Mesenchymal stem cell (in vitro differentiated cells and primary cell): ENCODE measurements at regions not wholly inside any gene's neighbourhood (a gene's known extent, or its start where the extent isn't known, plus 50 kb on each side); places are given as distances from the start of the nearest gene placed in this dataset.

Experiments used
- DNase-seq: peaks from one replicate; pipeline ENCODE4 v3.0.0-alpha.2; 2013
- H2AFZ ChIP-seq: one replicate; pipeline ENCODE4 v1.6.1; 2013; ENCODE audit warnings: low read depth, mild to moderate bottlenecking, control low read depth, inconsistent platforms, low read length, moderate library complexity
- H2AK5ac ChIP-seq: 2 replicates; pipeline ENCODE4 v1.6.1; 2013; ENCODE audit warnings: low read length, moderate library complexity, mild to moderate bottlenecking, inconsistent platforms; ENCODE audit not compliant: severe bottlenecking
- H2BK120ac ChIP-seq: one replicate; pipeline ENCODE4 v1.6.1; 2013; ENCODE audit warnings: low read depth, mild to moderate bottlenecking, inconsistent platforms, low read length, moderate library complexity
- H2BK12ac ChIP-seq, 2 experiments: one replicate each; pipeline ENCODE4 v1.6.1; 2013; ENCODE audit warnings: inconsistent platforms in 2 of 2, low read length in 2 of 2, mild to moderate bottlenecking in 2 of 2, moderate library complexity in 2 of 2, control low read depth in 1 of 2
- H2BK15ac ChIP-seq: one replicate; pipeline ENCODE4 v1.6.1; 2013; ENCODE audit warnings: mild to moderate bottlenecking, low read depth, inconsistent platforms; ENCODE audit not compliant: poor library complexity, severe bottlenecking
- H2BK5ac ChIP-seq: 2 replicates; pipeline ENCODE4 v1.6.1; 2013; ENCODE audit warnings: low read depth, mild to moderate bottlenecking, low read length, control low read depth, inconsistent platforms; ENCODE audit not compliant: poor library complexity, severe bottlenecking
- H3K14ac ChIP-seq, 2 experiments: one replicate each; pipeline ENCODE4 v1.6.1; 2013; ENCODE audit warnings: inconsistent platforms in 2 of 2, low read length in 2 of 2, control low read depth in 1 of 2, mild to moderate bottlenecking in 1 of 2, moderate library complexity in 1 of 2
- H3K18ac ChIP-seq, 2 experiments: one replicate each; pipeline ENCODE4 v1.6.1; 2013; ENCODE audit warnings: inconsistent platforms in 2 of 2, low read length in 2 of 2, control low read depth in 1 of 2, low read depth in 1 of 2, mild to moderate bottlenecking in 1 of 2
- H3K23ac ChIP-seq, 2 experiments: one replicate each; pipeline ENCODE4 v1.6.1; 2013; ENCODE audit warnings: inconsistent platforms in 2 of 2, low read length in 2 of 2, mild to moderate bottlenecking in 2 of 2, moderate library complexity in 2 of 2, control low read depth in 1 of 2
- H3K27ac ChIP-seq: 2 replicates; pipeline ENCODE4 v1.5.1; 2013; ENCODE audit warnings: mild to moderate bottlenecking, moderate library complexity, low read length, control low read depth, inconsistent platforms; ENCODE audit not compliant: poor library complexity, severe bottlenecking
- H3K27me3 ChIP-seq, 2 experiments: 2 replicates each; pipeline versions ENCODE4 v1.6.1 to v1.7.0; 2013; ENCODE audit warnings: low read length in 2 of 2, mild to moderate bottlenecking in 2 of 2, moderate library complexity in 2 of 2, control low read depth in 1 of 2, inconsistent platforms in 1 of 2; ENCODE audit not compliant: control insufficient read depth in 1 of 2, insufficient read depth in 1 of 2
- H3K36me3 ChIP-seq, 2 experiments: 2 replicates each; pipeline versions ENCODE4 v1.6.1 to v1.7.0; 2013; ENCODE audit warnings: low read length in 2 of 2, control low read depth in 1 of 2, inconsistent platforms in 1 of 2, low read depth in 1 of 2, mild to moderate bottlenecking in 1 of 2; ENCODE audit not compliant: insufficient read depth in 2 of 2, control insufficient read depth in 1 of 2
- H3K4ac ChIP-seq, 2 experiments: one replicate each; pipeline ENCODE4 v1.6.1; 2013; ENCODE audit warnings: inconsistent platforms in 2 of 2, low read length in 2 of 2, mild to moderate bottlenecking in 2 of 2, moderate library complexity in 2 of 2, control low read depth in 1 of 2, low read depth in 1 of 2
- H3K4me1 ChIP-seq: 2 replicates; pipeline ENCODE4 v1.6.1; 2013; ENCODE audit warnings: low read depth, low read length, control low read depth; ENCODE audit not compliant: control insufficient read depth, insufficient read depth
- H3K4me2 ChIP-seq: 2 replicates; pipeline ENCODE4 v1.6.1; 2013; ENCODE audit warnings: low read length, mild to moderate bottlenecking, inconsistent platforms; ENCODE audit not compliant: poor library complexity, severe bottlenecking
- H3K4me3 ChIP-seq, 2 experiments: 2 replicates each; pipeline versions ENCODE4 v1.5.1 to v1.7.0; 2013; ENCODE audit warnings: low read length in 2 of 2, mild to moderate bottlenecking in 2 of 2, control low read depth in 1 of 2, low read depth in 1 of 2; ENCODE audit not compliant: insufficient read depth in 1 of 2
- H3K79me1 ChIP-seq: replicated peaks from 2 replicates; pipeline ENCODE4 v1.6.1; 2013; ENCODE audit warnings: mild to moderate bottlenecking, control low read depth, low read length, inconsistent platforms; ENCODE audit not compliant: poor library complexity, severe bottlenecking
- H3K9ac ChIP-seq: 2 replicates; pipeline ENCODE4 v1.7.0; 2013; ENCODE audit warnings: mild to moderate bottlenecking, low read length, moderate library complexity
- H3K9me3 ChIP-seq: 2 replicates; pipeline ENCODE4 v1.7.0; 2013; ENCODE audit warnings: mild to moderate bottlenecking, low read length; ENCODE audit not compliant: control insufficient read depth
- H4K8ac ChIP-seq: one replicate; pipeline ENCODE4 v1.6.1; 2013; ENCODE audit warnings: inconsistent platforms, mild to moderate bottlenecking, low read length, moderate library complexity
- H4K91ac ChIP-seq: one replicate; pipeline ENCODE4 v1.6.1; 2013; ENCODE audit warnings: mild to moderate bottlenecking, low read length, inconsistent platforms
- WGBS: methylation state at CpG from one replicate; pipeline ENCODE4 v1.1.7; 2013; ENCODE audit warnings: mixed read lengths; 5-methylcytosine and 5-hydroxymethylcytosine counted together

GRCh38 chr20:39112178-39112743, 150.1 kb downstream of the DHX35 start:
- Histone ChIP-seq H2BK15ac (no peak overlapping the region), H3K4me1 (no peaks in the 10 kb centered on the region), H3K27ac (no peak overlapping the region), H2BK12ac (no peak overlapping the region), H3K23ac (no peak overlapping the region), H2AK5ac (no peak overlapping the region), H2BK5ac (no peak overlapping the region), H3K27me3 (peaks cover 26 to 27% of the 10 kb centered on the region in 2 experiments), H2AFZ (no peak overlapping the region), H3K4me2 (no peak overlapping the region), H3K14ac (no peak overlapping the region), H2BK120ac (no peak overlapping the region), H4K91ac (no peak overlapping the region), H3K4ac (no peak overlapping the region), H3K36me3 (no peaks in the 10 kb centered on the region), H3K9me3 (peaks cover 13% of the 10 kb centered on the region), H3K18ac (no peak overlapping the region), H3K9ac (peak overlapping the region; percentile 10), H3K4me3 (no peak overlapping the region), H4K8ac (no peak overlapping the region), H3K79me1 (no peaks in the 10 kb centered on the region)
- WGBS: 27% methylated on average over 8 of the region's 9 CpGs
- DNase-seq: peak; percentile 46

- no peak overlapping the region for H3K23ac ChIP-seq
- no peak overlapping the region for H2BK120ac ChIP-seq
- no peak overlapping the region for H3K4me2 ChIP-seq
- DNase-seq: no peak
- H3K27me3 ChIP-seq: peaks cover 26 to 27% of the 10 kb centered on the region in 2 experiments
- no peak overlapping the region for H2BK12ac ChIP-seq
- no peaks in the 10 kb centered on the region for H3K79me1 ChIP-seq
- no peak overlapping the region for H3K14ac ChIP-seq
- no peak overlapping the region for H3K4me3 ChIP-seq
- no peaks in the 10 kb centered on the region for H3K4me1 ChIP-seq
- H2AK5ac ChIP-seq: no peak overlapping the region
- peaks cover 6% of the 10 kb centered on the region for H3K9me3 ChIP-seq
- H3K18ac ChIP-seq: no peak overlapping the region
- H4K91ac ChIP-seq: no peak overlapping the region
- H2BK5ac ChIP-seq: no peak overlapping the region
- H3K27ac ChIP-seq: no peak overlapping the region
- no peaks in the 10 kb centered on the region for H3K36me3 ChIP-seq
- no peak overlapping the region for H4K8ac ChIP-seq
- H3K9ac ChIP-seq: no peak overlapping the region
- H3K4ac ChIP-seq: no peak overlapping the region
- no peak overlapping the region for H2AFZ ChIP-seq
- no peak overlapping the region for H2BK15ac ChIP-seq
- 21% methylated on average over 3 of the region's 4 CpGs for WGBS
Observed at GRCh38 chr20:39111359-39112177, 149.4 kb downstream of the DHX35 start.

- H4K91ac ChIP-seq: no peak overlapping the region
- H3K9ac ChIP-seq: no peak overlapping the region
- H3K79me1 ChIP-seq: no peaks in the 10 kb centered on the region
- no peak overlapping the region for H2BK5ac ChIP-seq
- no peak overlapping the region for H3K4ac ChIP-seq
- no peak overlapping the region for H2BK120ac ChIP-seq
- H4K8ac ChIP-seq: no peak overlapping the region
- H2BK15ac ChIP-seq: no peak overlapping the region
- DNase-seq: no peak
- no peaks in the 10 kb centered on the region for H3K4me1 ChIP-seq
- H2AK5ac ChIP-seq: no peak overlapping the region
- no peak overlapping the region for H3K27ac ChIP-seq
- H3K23ac ChIP-seq: no peak overlapping the region
- H3K36me3 ChIP-seq: no peaks in the 10 kb centered on the region
- no peak overlapping the region for H3K18ac ChIP-seq
- H3K4me3 ChIP-seq: no peak overlapping the region
- H3K14ac ChIP-seq: no peak overlapping the region
- H3K4me2 ChIP-seq: no peak overlapping the region
- H3K9me3 ChIP-seq: no peaks in the 10 kb centered on the region
- H3K27me3 ChIP-seq: peaks cover 26 to 27% of the 10 kb centered on the region in 2 experiments
- no peak overlapping the region for H2AFZ ChIP-seq
- no peak overlapping the region for H2BK12ac ChIP-seq
Observed at GRCh38 chr20:39110819-39111136, 148.6 kb downstream of the DHX35 start.

GRCh38 chr20:39109933-39110818, 148.0 kb downstream of the DHX35 start:
- Histone ChIP-seq H3K27ac (no peak overlapping the region), H3K27me3 (peaks cover 26 to 27% of the 10 kb centered on the region in 2 experiments), H2BK15ac (no peak overlapping the region), H2AK5ac (no peak overlapping the region), H3K4me1 (no peaks in the 10 kb centered on the region), H3K36me3 (no peaks in the 10 kb centered on the region), H2BK12ac (no peak overlapping the region), H3K4me2 (no peak overlapping the region), H2AFZ (no peak overlapping the region), H3K4me3 (no peak overlapping the region), H2BK5ac (no peak overlapping the region), H3K79me1 (no peaks in the 10 kb centered on the region), H3K9me3 (no peaks in the 10 kb centered on the region), H3K9ac (no peak overlapping the region), H4K91ac (no peak overlapping the region), H3K23ac (no peak overlapping the region), H3K18ac (no peak overlapping the region), H3K4ac (no peak overlapping the region), H4K8ac (no peak overlapping the region), H2BK120ac (no peak overlapping the region), H3K14ac (no peak overlapping the region)
- no peak for DNase-seq
- 66% methylated on average over 10 of the region's 10 CpGs for WGBS
